Left ventricle myocardium superior (tissue), 1 donor: ENCODE measurements at regions not wholly inside any gene's neighbourhood (a gene's known extent, or its start where the extent isn't known, plus 50 kb on each side); places are given as distances from the start of the nearest gene placed in this dataset.
A peak's percentile ranks its signal among the peaks of the same experiment; 100 is the strongest.
"Not testable (repeated sequence)": the region's sequence is repeated elsewhere in the genome, so short reads cannot be mapped to it uniquely, and the experiment has no call there.

Experiments
- ATAC-seq: fragments of 200-7000 bp; cut with Tn5 transposase; one replicate; pipeline ENCODE4 v1.9.1; 2020; ENCODE audit warnings: mild to moderate bottlenecking, moderate library complexity
- DNase-seq: peaks from one replicate; pipeline ENCODE4 v3.0.0-alpha.2; 2020
- intact Hi-C: fragments of 100-400 bp; cut with micrococcal nuclease; formaldehyde crosslinking; loops from one replicate; pipeline ENCODE4 v1.11.0; 2022
- donor health status: DM: no; HTN: yes; CAD: no; lungs with severe emphysema.

- ATAC-seq (no peak), DNase-seq (no peak)
- intact Hi-C loops, result no loop called here
Measured at GRCh38 chr12:116378002-116378401, 100.5 kb upstream of the MED13L start.

GRCh38 chr12:116380108-116380507, 102.6 kb upstream of the MED13L start:
- ATAC-seq (no peak), DNase-seq (no peak)
- intact Hi-C loops, result no loop called here

GRCh38 chr12:116380740-116381139, 103.2 kb upstream of the MED13L start:
- ATAC-seq, DNase-seq, intact Hi-C loops: not testable (repeated sequence)

- ATAC-seq (peak; percentile 11), DNase-seq (no peak)
- intact Hi-C loops, result no loop called here
Measured at GRCh38 chr12:116381240-116381743, 103.8 kb upstream of the MED13L start.

- intact Hi-C loops, result no loop called here
- no peak for ATAC-seq
- DNase-seq, result no peak
Measured at GRCh38 chr12:116381744-116382685, 104.5 kb upstream of the MED13L start.

GRCh38 chr12:116382686-116383530, 105.4 kb upstream of the MED13L start:
- intact Hi-C loops, result no loop called here
- ATAC-seq, result peak; percentile 89
- peak; percentile 61 for DNase-seq

GRCh38 chr12:116384175-116384574, 106.7 kb upstream of the MED13L start:
- ATAC-seq (no peak), DNase-seq (no peak)
- intact Hi-C loops, result no loop called here

- DNase-seq, result no peak
- intact Hi-C loops, result no loop called here
- no peak for ATAC-seq
Measured at GRCh38 chr12:116384691-116385485, 107.4 kb upstream of the MED13L start.

- DNase-seq, result no peak
- intact Hi-C loops, result no loop called here
- ATAC-seq, result no peak
Measured at GRCh38 chr12:116385486-116386217, 108.2 kb upstream of the MED13L start.

GRCh38 chr12:116389326-116389725, 111.8 kb upstream of the MED13L start:
- ATAC-seq, result no peak
- no peak for DNase-seq
- intact Hi-C loops, result no loop called here

- intact Hi-C loops, result no loop called here
- ATAC-seq, result peak; percentile 64
- DNase-seq, result no peak
Measured at GRCh38 chr12:116389990-116390389, 112.5 kb upstream of the MED13L start.

- DNase-seq (no peak), ATAC-seq (no peak)
- intact Hi-C loops, result no loop called here
Measured at GRCh38 chr12:116390401-116391335, 113.2 kb upstream of the MED13L start.

- intact Hi-C loops, result no loop called here
- DNase-seq (no peak), ATAC-seq (no peak)
Measured at GRCh38 chr12:116391501-116391900, 114.0 kb upstream of the MED13L start.

- ATAC-seq (no peak), DNase-seq (no peak)
- intact Hi-C loops, result no loop called here
Measured at GRCh38 chr12:116392061-116392460, 114.6 kb upstream of the MED13L start.

- DNase-seq (no peak), ATAC-seq (no peak)
- intact Hi-C loops, result no loop called here
Measured at GRCh38 chr12:116393255-116393654, 115.8 kb upstream of the MED13L start.

- ATAC-seq (no peak), DNase-seq (no peak)
- intact Hi-C loops, result no loop called here
Measured at GRCh38 chr12:116393859-116394650, 116.6 kb upstream of the MED13L start.

- no peak for ATAC-seq
- DNase-seq, result no peak
- intact Hi-C loops, result no loop called here
Measured at GRCh38 chr12:116395396-116395795, 117.9 kb upstream of the MED13L start.
